Erythroblast (primary cell): ENCODE measurements at regions not wholly inside any gene's neighbourhood (a gene's known extent, or its start where the extent isn't known, plus 50 kb on each side); places are given as distances from the start of the nearest gene placed in this dataset.

ENCODE experiments used
- DNase-seq, 2 experiments: peaks; one replicate each; lab custom pipeline; 2025; lab: John Stamatoyannopoulos, UW
- GATA1 ChIP-seq: IDR thresholded peaks from 2 replicates; pipeline ENCODE4 v1.6.1; 2011; ENCODE audit warnings: low read depth, mild to moderate bottlenecking, control low read depth, low read length, moderate library complexity
- POLR2A ChIP-seq: IDR thresholded peaks from 2 replicates; pipeline ENCODE4 v1.6.1; 2011; ENCODE audit warnings: mild to moderate bottlenecking, low read length

GRCh38 chr10:46230615-46231014 lies 56.2 kb upstream of the ANTXRL start:
- no peak for TF ChIP-seq POLR2A
- TF ChIP-seq GATA1: no peak
- DNase-seq: no peak

- TF ChIP-seq POLR2A: no peak
- DNase-seq: no peak
Measured at GRCh38 chr10:46231087-46231486, 55.7 kb upstream of the ANTXRL start.

- no peak for TF ChIP-seq POLR2A
- no peak for TF ChIP-seq GATA1
- no peak for DNase-seq
Measured at GRCh38 chr10:46232084-46232483, 54.7 kb upstream of the ANTXRL start.

- no peak for DNase-seq
- no peak for TF ChIP-seq GATA1
- TF ChIP-seq POLR2A: no peak
Measured at GRCh38 chr10:46232666-46233065, 54.1 kb upstream of the ANTXRL start.

GRCh38 chr10:46233181-46233580 lies 53.6 kb upstream of the ANTXRL start:
- DNase-seq: no peak
- TF ChIP-seq POLR2A (no peak), GATA1 (no peak)

GRCh38 chr10:46234026-46234425 lies 52.8 kb upstream of the ANTXRL start:
- TF ChIP-seq GATA1 (no peak), POLR2A (no peak)

GRCh38 chr10:46234431-46235060 lies 52.3 kb upstream of the ANTXRL start:
- DNase-seq: no peak

More at GRCh38 chr10:46234026-46234425, 52.8 kb upstream of the ANTXRL start:
- DNase-seq: no peak

GRCh38 chr10:46235705-46236545 lies 50.9 kb upstream of the ANTXRL start:
- TF ChIP-seq POLR2A (no peak), GATA1 (no peak)
- no peak for DNase-seq

More at GRCh38 chr10:46234431-46235060, 52.3 kb upstream of the ANTXRL start:
- TF ChIP-seq POLR2A (no peak), GATA1 (no peak)

- TF ChIP-seq POLR2A (no peak), GATA1 (no peak)
- DNase-seq: no peak
Measured at GRCh38 chr10:46236546-46236887, 50.3 kb upstream of the ANTXRL start.

- TF ChIP-seq POLR2A (no peak), GATA1 (no peak)
- no peak for DNase-seq
Measured at GRCh38 chr10:46236941-46237681, 49.7 kb upstream of the ANTXRL start.
